HG03045 (cell line): ENCODE measurements at regions not wholly inside any gene's neighbourhood (a gene's known extent, or its start where the extent isn't known, plus 50 kb on each side); places are given as distances from the start of the nearest gene placed in this dataset.

Experiments
- ATAC-seq: cut with Tn5 transposase; IDR thresholded peaks from one replicate; pipeline ENCODE4 v1.9.1; 2021; ENCODE audit warnings: mild to moderate bottlenecking, moderate library complexity; ENCODE audit not compliant: unreplicated experiment

- no peak for ATAC-seq
Observed at GRCh38 chr12:24608108-24608507, 340.8 kb downstream of the BCAT1 start.

GRCh38 chr12:24605916-24606315, 343.0 kb downstream of the BCAT1 start:
- no peak for ATAC-seq

- ATAC-seq = no peak
Observed at GRCh38 chr12:24605466-24605865, 343.4 kb downstream of the BCAT1 start.

- ATAC-seq = no peak
Observed at GRCh38 chr12:24603371-24603770, 345.5 kb downstream of the BCAT1 start.

GRCh38 chr12:24600996-24601395, 347.9 kb downstream of the BCAT1 start:
- ATAC-seq = no peak

GRCh38 chr12:24600551-24600950, 348.4 kb downstream of the BCAT1 start:
- ATAC-seq = no peak

- no peak for ATAC-seq
Observed at GRCh38 chr12:24599736-24600135, 349.2 kb downstream of the BCAT1 start.

GRCh38 chr12:24597580-24597979, 351.3 kb downstream of the BCAT1 start:
- ATAC-seq = no peak

- ATAC-seq = no peak
Observed at GRCh38 chr12:24596768-24597388, 352.0 kb downstream of the BCAT1 start.

- no peak for ATAC-seq
Observed at GRCh38 chr12:24595652-24596235, 353.2 kb downstream of the BCAT1 start.

- no peak for ATAC-seq
Observed at GRCh38 chr12:24591715-24592440, 357.0 kb downstream of the BCAT1 start.

GRCh38 chr12:24591079-24591626, 357.7 kb downstream of the BCAT1 start:
- no peak for ATAC-seq

GRCh38 chr12:24586293-24586692, 362.6 kb downstream of the BCAT1 start:
- ATAC-seq = no peak

GRCh38 chr12:24584032-24584675, 364.7 kb downstream of the BCAT1 start:
- no peak for ATAC-seq

- no peak for ATAC-seq
Observed at GRCh38 chr12:24582954-24583601, 365.8 kb downstream of the BCAT1 start.

GRCh38 chr12:24574538-24574937, 374.4 kb downstream of the BCAT1 start:
- ATAC-seq = no peak

GRCh38 chr12:24573621-24574020, 375.3 kb downstream of the BCAT1 start:
- no peak for ATAC-seq

GRCh38 chr12:24565300-24565699, 383.6 kb downstream of the BCAT1 start:
- ATAC-seq = no peak

GRCh38 chr12:24562771-24563431, 386.0 kb downstream of the BCAT1 start:
- ATAC-seq = no peak
